Mammary epithelial cell (primary cell): ENCODE measurements at regions not wholly inside any gene's neighbourhood (a gene's known extent, or its start where the extent isn't known, plus 50 kb on each side); places are given as distances from the start of the nearest gene placed in this dataset.

Experiments
- EZH2 ChIP-seq: IDR thresholded peaks from 2 replicates; pipeline ENCODE4 v1.6.1; 2012; ENCODE audit warnings: low read length, inconsistent platforms, borderline replicate concordance
- TF ChIP-seq, protein P1 (sequence below), 2 donors: IDR thresholded peaks in 1 of 2; conservative IDR thresholded peaks in 1 of 2; 2 replicates each; pipeline ENCODE4 v1.5.1; 2011 to 2012; ENCODE audit warnings: inconsistent platforms in 2 of 2, low read length in 2 of 2, mild to moderate bottlenecking in 2 of 2, control low read depth in 1 of 2, low read depth in 1 of 2; ENCODE audit not compliant: insufficient read depth in 1 of 2; ENCODE audit errors: extremely low read depth in 1 of 2

DNA sequence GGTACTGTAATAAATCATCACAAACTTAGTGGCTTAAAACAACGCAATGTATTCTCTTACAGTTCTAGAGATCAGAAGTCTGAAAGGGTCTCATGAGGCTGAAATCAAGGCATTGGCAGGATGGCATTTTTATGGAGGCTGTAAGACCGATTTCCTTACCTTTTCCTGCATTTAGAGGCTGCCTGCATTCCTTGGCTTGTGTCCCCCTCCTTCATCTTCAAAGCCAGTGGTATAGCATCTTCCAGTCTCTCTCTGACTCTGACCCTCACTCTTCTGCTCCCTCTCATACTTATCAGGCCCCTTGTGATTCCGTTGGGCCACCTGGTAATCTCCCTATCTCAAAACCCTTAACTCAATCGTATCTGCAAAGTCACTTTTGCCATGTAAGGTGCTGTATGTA is 258.2 kb upstream of the JADE1 start:
- TF ChIP-seq, protein P1, sequence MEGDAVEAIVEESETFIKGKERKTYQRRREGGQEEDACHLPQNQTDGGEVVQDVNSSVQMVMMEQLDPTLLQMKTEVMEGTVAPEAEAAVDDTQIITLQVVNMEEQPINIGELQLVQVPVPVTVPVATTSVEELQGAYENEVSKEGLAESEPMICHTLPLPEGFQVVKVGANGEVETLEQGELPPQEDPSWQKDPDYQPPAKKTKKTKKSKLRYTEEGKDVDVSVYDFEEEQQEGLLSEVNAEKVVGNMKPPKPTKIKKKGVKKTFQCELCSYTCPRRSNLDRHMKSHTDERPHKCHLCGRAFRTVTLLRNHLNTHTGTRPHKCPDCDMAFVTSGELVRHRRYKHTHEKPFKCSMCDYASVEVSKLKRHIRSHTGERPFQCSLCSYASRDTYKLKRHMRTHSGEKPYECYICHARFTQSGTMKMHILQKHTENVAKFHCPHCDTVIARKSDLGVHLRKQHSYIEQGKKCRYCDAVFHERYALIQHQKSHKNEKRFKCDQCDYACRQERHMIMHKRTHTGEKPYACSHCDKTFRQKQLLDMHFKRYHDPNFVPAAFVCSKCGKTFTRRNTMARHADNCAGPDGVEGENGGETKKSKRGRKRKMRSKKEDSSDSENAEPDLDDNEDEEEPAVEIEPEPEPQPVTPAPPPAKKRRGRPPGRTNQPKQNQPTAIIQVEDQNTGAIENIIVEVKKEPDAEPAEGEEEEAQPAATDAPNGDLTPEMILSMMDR (conservative IDR thresholded peaks at IDR 0.05 in 1 of 2, IDR thresholded peaks at IDR 0.05 in 1 of 2; ENCODE audit: extremely low read depth in 1 of 2, insufficient read depth in 1 of 2, low read depth in 1 of 2, low read length in 2 of 2), result no peak
- TF ChIP-seq EZH2, result no peak
